ENCODE measurements at regions not wholly inside any gene's neighbourhood (a gene's known extent, or its start where the extent isn't known, plus 50 kb on each side); places are given as distances from the start of the nearest gene placed in this dataset.
"Not testable (repeated sequence)": the region's sequence is repeated elsewhere in the genome, so short reads cannot be mapped to it uniquely, and the experiment has no call there.

- no peak for DNase-seq
Observed at GRCh38 chr13:112194579-112194978, 127.6 kb downstream of the SOX1 start.

GRCh38 chr13:112198396-112199010, 131.6 kb downstream of the SOX1 start:
- no peak for DNase-seq

- DNase-seq = no peak
Observed at GRCh38 chr13:112200200-112200599, 133.3 kb downstream of the SOX1 start.

GRCh38 chr13:112202266-112202665, 135.3 kb downstream of the SOX1 start:
- DNase-seq = no peak

GRCh38 chr13:112202966-112203365, 136.0 kb downstream of the SOX1 start:
- DNase-seq = no peak

- no peak for DNase-seq
Observed at GRCh38 chr13:112203614-112204013, 136.7 kb downstream of the SOX1 start.

- no peak for DNase-seq
Observed at GRCh38 chr13:112204346-112205327, 137.7 kb downstream of the SOX1 start.

GRCh38 chr13:112205990-112206389, 139.0 kb downstream of the SOX1 start:
- DNase-seq = no peak

GRCh38 chr13:112207129-112207528, 140.2 kb downstream of the SOX1 start:
- DNase-seq = no peak

GRCh38 chr13:112208656-112209055, 141.7 kb downstream of the SOX1 start:
- no peak for DNase-seq

- no peak for DNase-seq
Observed at GRCh38 chr13:112209266-112209665, 142.3 kb downstream of the SOX1 start.

- DNase-seq = no peak
Observed at GRCh38 chr13:112209711-112210110, 142.8 kb downstream of the SOX1 start.

GRCh38 chr13:112210371-112210770, 143.4 kb downstream of the SOX1 start:
- no peak for DNase-seq

- DNase-seq = no peak
Observed at GRCh38 chr13:112212533-112212932, 145.6 kb downstream of the SOX1 start.

- DNase-seq = no peak
Observed at GRCh38 chr13:112213467-112214255, 146.7 kb downstream of the SOX1 start.

GRCh38 chr13:112215871-112216270, 148.9 kb downstream of the SOX1 start:
- no peak for DNase-seq

- no peak for DNase-seq
Observed at GRCh38 chr13:112217431-112217830, 150.5 kb downstream of the SOX1 start.

- no peak for DNase-seq
Observed at GRCh38 chr13:112218416-112218815, 151.5 kb downstream of the SOX1 start.

- no peak for DNase-seq
Observed at GRCh38 chr13:112219740-112220139, 152.8 kb downstream of the SOX1 start.

GRCh38 chr13:112220296-112220875, 153.4 kb downstream of the SOX1 start:
- no peak for DNase-seq

GRCh38 chr13:112220925-112221324, 154.0 kb downstream of the SOX1 start:
- no peak for DNase-seq

GRCh38 chr13:112222971-112223370, 153.2 kb upstream of the SPACA7 start:
- no peak for DNase-seq

- DNase-seq = not testable (repeated sequence)
Observed at GRCh38 chr13:112223929-112224328, 152.2 kb upstream of the SPACA7 start.

All from NCI-H2171 (cell line).